ENCODE measurements at regions not wholly inside any gene's neighbourhood (a gene's known extent, or its start where the extent isn't known, plus 50 kb on each side); places are given as distances from the start of the nearest gene placed in this dataset.

DNA sequence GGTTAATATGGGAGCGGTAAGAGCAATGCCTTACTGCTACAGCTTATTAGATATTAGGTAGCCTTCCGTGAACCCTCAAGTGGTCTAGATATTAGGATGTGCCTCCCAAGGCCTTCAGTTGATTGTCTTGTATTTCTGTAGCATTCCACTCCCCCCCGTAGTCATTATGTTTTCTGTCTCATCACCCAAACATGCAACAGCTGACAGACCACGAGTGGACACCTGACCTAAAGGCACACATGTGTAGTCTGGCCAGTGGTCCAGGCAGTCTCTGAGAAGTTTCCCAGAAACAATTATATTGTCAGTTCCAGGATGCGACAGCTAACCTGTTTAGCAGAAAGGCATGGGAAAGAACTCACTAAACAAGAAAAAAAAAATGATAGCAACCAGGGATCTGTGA, 1000.9 kb downstream of the AGBL1 start:
- TF ChIP-seq, protein P1, sequence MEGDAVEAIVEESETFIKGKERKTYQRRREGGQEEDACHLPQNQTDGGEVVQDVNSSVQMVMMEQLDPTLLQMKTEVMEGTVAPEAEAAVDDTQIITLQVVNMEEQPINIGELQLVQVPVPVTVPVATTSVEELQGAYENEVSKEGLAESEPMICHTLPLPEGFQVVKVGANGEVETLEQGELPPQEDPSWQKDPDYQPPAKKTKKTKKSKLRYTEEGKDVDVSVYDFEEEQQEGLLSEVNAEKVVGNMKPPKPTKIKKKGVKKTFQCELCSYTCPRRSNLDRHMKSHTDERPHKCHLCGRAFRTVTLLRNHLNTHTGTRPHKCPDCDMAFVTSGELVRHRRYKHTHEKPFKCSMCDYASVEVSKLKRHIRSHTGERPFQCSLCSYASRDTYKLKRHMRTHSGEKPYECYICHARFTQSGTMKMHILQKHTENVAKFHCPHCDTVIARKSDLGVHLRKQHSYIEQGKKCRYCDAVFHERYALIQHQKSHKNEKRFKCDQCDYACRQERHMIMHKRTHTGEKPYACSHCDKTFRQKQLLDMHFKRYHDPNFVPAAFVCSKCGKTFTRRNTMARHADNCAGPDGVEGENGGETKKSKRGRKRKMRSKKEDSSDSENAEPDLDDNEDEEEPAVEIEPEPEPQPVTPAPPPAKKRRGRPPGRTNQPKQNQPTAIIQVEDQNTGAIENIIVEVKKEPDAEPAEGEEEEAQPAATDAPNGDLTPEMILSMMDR (IDR thresholded peaks at IDR 0.05; ENCODE audit: low read depth, low read length), result no peak
- TF ChIP-seq EZH2phosphoT487 (IDR thresholded peaks at IDR 0.05; ENCODE audit: low read depth), result no peak
